HCT116 (cell line): ENCODE measurements at regions not wholly inside any gene's neighbourhood (a gene's known extent, or its start where the extent isn't known, plus 50 kb on each side); places are given as distances from the start of the nearest gene placed in this dataset.

ENCODE experiments used
- ATAC-seq: fragments of 200-7000 bp; cut with Tn5 transposase; 2 replicates; pipeline ENCODE4 v1.9.1; 2020; ENCODE audit warnings: mild to moderate bottlenecking, moderate library complexity
- BruUV-seq: library from RNA; stranded (reverse); fragments of 400-500 nt; replicated peaks from 2 replicates; lab custom pipeline; 2021; lab: Mats Ljungman, UMichigan
- CTCF ChIA-PET: fragments of 300-600 bp; sonication (Branson Sonifier 250); formaldehyde crosslinking; loops from one replicate; lab custom pipeline; 2021; ENCODE audit warnings: antibody characterized with exemption; lab: Charles Lee
- POLR2A ChIA-PET: fragments of 300-600, 350-600 bp; sonication (Branson Sonifier 250); formaldehyde crosslinking; loops from one replicate; lab custom pipeline; 2021; ENCODE audit warnings: antibody characterized with exemption; lab: Charles Lee
- RAD21 ChIA-PET, 2 experiments: fragments of 300-600 bp; sonication (Branson Sonifier 250); formaldehyde crosslinking; loops; one replicate each; lab custom pipeline; 2023; ENCODE audit warnings: low total read pairs in 2 of 2; ENCODE audit not compliant: uncharacterized antibody in 2 of 2, unreplicated experiment in 2 of 2, low non-redundant PET in 1 of 2; lab: Charles Lee
- DNase-seq: peaks from one replicate; pipeline ENCODE4 v3.0.0-alpha.2; 2010; ENCODE audit warnings: low read depth, low spot score
- H2AFZ ChIP-seq: fragments of 200-600 bp; shearing (Covaris generic), sonication (generic); 2 replicates; pipeline ENCODE4 v1.6.1; 2017; ENCODE audit warnings: low read depth, mixed run types, mixed read lengths, antibody characterized with exemption, low read length; ENCODE audit not compliant: poor library complexity, severe bottlenecking
- H3K27ac ChIP-seq: 2 replicates; pipeline ENCODE4 v1.5.1; 2012; ENCODE audit warnings: low read depth, low read length
- H3K27me3 ChIP-seq: fragments of 200-600 bp; sonication (generic); 2 replicates; pipeline ENCODE4 v1.6.1; 2016; ENCODE audit warnings: mixed run types, low read length, mixed read lengths; ENCODE audit not compliant: insufficient read depth
- H3K36me3 ChIP-seq, 2 experiments: fragments of 200-500 bp in 1 of 2; fragments of 200-600 bp in 1 of 2; sonication (Bioruptor generic) in 1 of 2; sonication (generic) in 1 of 2; 2 replicates each; pipeline versions ENCODE4 v1.5.1 to v1.6.1; 2014 to 2016; ENCODE audit warnings: low read length in 2 of 2, inconsistent platforms in 1 of 2, mixed read lengths in 1 of 2, mixed run types in 1 of 2; ENCODE audit not compliant: insufficient read depth in 2 of 2, control insufficient read depth in 1 of 2
- H3K4me1 ChIP-seq, 2 experiments: fragments of 200-600 bp in 1 of 2; sonication (generic) in 1 of 2; 2 replicates each; pipeline versions ENCODE4 v1.5.1 to v1.6.1; 2012 to 2017; ENCODE audit warnings: low read length in 2 of 2, inconsistent platforms in 1 of 2, mild to moderate bottlenecking in 1 of 2, mixed read lengths in 1 of 2, mixed run types in 1 of 2, moderate library complexity in 1 of 2; ENCODE audit not compliant: insufficient read depth in 2 of 2, control insufficient read depth in 1 of 2
- H3K4me2 ChIP-seq: fragments of 200-600 bp; sonication (generic); 2 replicates; pipeline ENCODE4 v1.6.1; 2017; ENCODE audit warnings: mixed run types, low read length, mixed read lengths
- H3K4me3 ChIP-seq, 2 experiments: fragments of 200-600 bp in 1 of 2; sonication (generic) in 1 of 2; replicated peaks in 1 of 2; 2 replicates each; pipeline ENCODE4 v1.5.1; 2011 to 2016; ENCODE audit warnings: low read length in 2 of 2, control low read depth in 1 of 2, low read depth in 1 of 2, mild to moderate bottlenecking in 1 of 2, mixed read lengths in 1 of 2, mixed run types in 1 of 2
- H3K79me2 ChIP-seq: fragments of 200-600 bp; sonication (generic); 2 replicates; pipeline ENCODE4 v1.6.1; 2017; ENCODE audit warnings: mild to moderate bottlenecking, mixed run types, low read length, moderate library complexity, mixed read lengths; ENCODE audit not compliant: insufficient read depth
- H3K9ac ChIP-seq: fragments of 200-600 bp; sonication (generic); 2 replicates; pipeline ENCODE4 v1.6.1; 2016; ENCODE audit warnings: low read length, mixed read lengths
- H3K9me2 ChIP-seq: fragments of 200-600 bp; sonication (generic), shearing (Covaris generic); 2 replicates; pipeline ENCODE4 v1.6.1; 2017; ENCODE audit warnings: mixed run types, mild to moderate bottlenecking, moderate library complexity; ENCODE audit not compliant: insufficient read depth
- H3K9me3 ChIP-seq, 2 experiments: fragments of 200-500 bp in 1 of 2; fragments of 200-600 bp in 1 of 2; sonication (Bioruptor generic) in 1 of 2; sonication (generic) in 1 of 2; 2 replicates each; pipeline ENCODE4 v1.6.1; 2014 to 2017; ENCODE audit warnings: low read length in 2 of 2, mixed read lengths in 2 of 2, inconsistent platforms in 1 of 2, low read depth in 1 of 2, mild to moderate bottlenecking in 1 of 2, mixed run types in 1 of 2, moderate library complexity in 1 of 2; ENCODE audit not compliant: control insufficient read depth in 1 of 2, insufficient read depth in 1 of 2
- H4K20me1 ChIP-seq: fragments of 200-600 bp; sonication (generic), shearing (Covaris generic); 2 replicates; pipeline ENCODE4 v1.6.1; 2017; ENCODE audit warnings: mixed run types, mild to moderate bottlenecking, moderate library complexity; ENCODE audit not compliant: insufficient read depth
- CBX3 ChIP-seq: IDR thresholded peaks from 2 replicates; pipeline ENCODE4 v1.6.1; 2012; ENCODE audit warnings: low read depth
- CEBPB ChIP-seq: IDR thresholded peaks from 2 replicates; pipeline ENCODE4 v1.6.1; 2012; ENCODE audit warnings: low read depth
- EGR1 ChIP-seq: IDR thresholded peaks from 2 replicates; pipeline ENCODE4 v1.6.1; 2012; ENCODE audit warnings: low read depth
- ELF1 ChIP-seq: IDR thresholded peaks from 2 replicates; pipeline ENCODE4 v1.6.1; 2012; ENCODE audit warnings: low read depth, borderline replicate concordance
- EZH2 ChIP-seq: fragments of 200-600 bp; sonication (generic); IDR thresholded peaks from 2 replicates; pipeline ENCODE4 v1.6.1; 2017; ENCODE audit warnings: antibody characterized with exemption, mixed run types
- EZH2phosphoT487 ChIP-seq: fragments of 200-600 bp; IDR thresholded peaks from 2 replicates; pipeline ENCODE4 v1.6.1; 2018; ENCODE audit warnings: antibody characterized with exemption, borderline replicate concordance
- JUND ChIP-seq: IDR thresholded peaks from 2 replicates; pipeline ENCODE4 v1.6.1; 2012
- POLR2A ChIP-seq: IDR thresholded peaks from 2 replicates; pipeline ENCODE4 v1.7.0; 2011; ENCODE audit warnings: borderline replicate concordance; ENCODE audit not compliant: insufficient read depth, insufficient read length; ENCODE audit errors: extremely low read depth
- SP1 ChIP-seq: IDR thresholded peaks from 2 replicates; pipeline ENCODE4 v1.6.1; 2012; ENCODE audit warnings: low read depth
- TCF7L2 ChIP-seq: IDR thresholded peaks from 2 replicates; pipeline ENCODE4 v1.7.0; 2011; ENCODE audit warnings: borderline replicate concordance, inconsistent platforms; ENCODE audit not compliant: insufficient read depth, insufficient read length; ENCODE audit errors: extremely low read depth
- ZFX ChIP-seq: fragments of 450-650 bp; IDR thresholded peaks from 2 replicates; pipeline ENCODE4 v1.6.1; 2017
- intact Hi-C: fragments of 100-400 bp; cut with micrococcal nuclease; formaldehyde crosslinking; loops from 2 replicates; pipeline ENCODE4 v1.10.0; 2022
- TF ChIP-seq, protein P1 (sequence below): IDR thresholded peaks from 2 replicates; pipeline ENCODE4 v1.6.1; 2012

- Histone ChIP-seq H3K9ac (no peak overlapping the region), H3K27me3 (0 out of 2 replicates have a peak, but pooled peaks cover 5% of the 10 kb centered on the region), H3K9me2 (no peaks in the 10 kb centered on the region), H3K27ac (no peak overlapping the region), H3K9me3 (no peaks in the 10 kb centered on the region), H3K4me1 (no peaks in the 10 kb centered on the region), H3K36me3 (no peaks in the 10 kb centered on the region), H3K4me3 (no peak overlapping the region), H3K4me2 (no peak overlapping the region), H2AFZ (no peak overlapping the region), H4K20me1 (no peaks in the 10 kb centered on the region), H3K79me2 (no peaks in the 10 kb centered on the region)
- no TSS peak for BruUV-seq
- DNase-seq (no peak), ATAC-seq (no peak)
- ChIA-PET CTCF (interaction anchor here (1.0 kb wide), 1 partner anchor 160 kb away, joined by 3 read pairs; no protein-coding TSS in a partner anchor), RAD21 (no interaction called here), POLR2A (no interaction called here)
- intact Hi-C loops, result loop anchor here (5.0 kb wide), 1 partner anchor 106 kb away; no protein-coding TSS in a partner anchor
- TF ChIP-seq CEBPB (no peak), EGR1 (no peak), POLR2A (no peak), EZH2phosphoT487 (no peak), ZFX (no peak), ELF1 (no peak), CBX3 (no peak), TCF7L2 (no peak), EZH2 (no peak), JUND (no peak), SP1 (no peak)
- TF ChIP-seq, protein P1, sequence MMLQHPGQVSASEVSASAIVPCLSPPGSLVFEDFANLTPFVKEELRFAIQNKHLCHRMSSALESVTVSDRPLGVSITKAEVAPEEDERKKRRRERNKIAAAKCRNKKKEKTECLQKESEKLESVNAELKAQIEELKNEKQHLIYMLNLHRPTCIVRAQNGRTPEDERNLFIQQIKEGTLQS, result no peak
Measured at GRCh38 chr1:209353053-209353452, 230.5 kb upstream of the CAMK1G start.
